PC-3 (cell line): ENCODE measurements at regions not wholly inside any gene's neighbourhood (a gene's known extent, or its start where the extent isn't known, plus 50 kb on each side); places are given as distances from the start of the nearest gene placed in this dataset.

Experiments
- EZH2 ChIP-seq: fragments of 300-600 bp; sonication (generic); IDR thresholded peaks from one replicate; pipeline ENCODE4 v1.6.1; 2017; ENCODE audit warnings: antibody characterized with exemption, mild to moderate bottlenecking, low read length; ENCODE audit not compliant: unreplicated experiment
- EZH2phosphoT487 ChIP-seq: fragments of 300-600 bp; sonication (generic); IDR thresholded peaks from 2 replicates; pipeline ENCODE4 v1.6.1; 2018; ENCODE audit warnings: mild to moderate bottlenecking, antibody characterized with exemption, low read length, borderline replicate concordance
- TF ChIP-seq, protein P1 (sequence below): fragments of 300-600 bp; sonication (generic); conservative IDR thresholded peaks from 2 replicates; pipeline ENCODE4 v1.5.1; 2017; ENCODE audit warnings: antibody characterized with exemption, low read depth, mild to moderate bottlenecking, low read length

GRCh38 chr21:28750565-28750964 is 242.1 kb downstream of the LTN1 start:
- TF ChIP-seq, protein P1, sequence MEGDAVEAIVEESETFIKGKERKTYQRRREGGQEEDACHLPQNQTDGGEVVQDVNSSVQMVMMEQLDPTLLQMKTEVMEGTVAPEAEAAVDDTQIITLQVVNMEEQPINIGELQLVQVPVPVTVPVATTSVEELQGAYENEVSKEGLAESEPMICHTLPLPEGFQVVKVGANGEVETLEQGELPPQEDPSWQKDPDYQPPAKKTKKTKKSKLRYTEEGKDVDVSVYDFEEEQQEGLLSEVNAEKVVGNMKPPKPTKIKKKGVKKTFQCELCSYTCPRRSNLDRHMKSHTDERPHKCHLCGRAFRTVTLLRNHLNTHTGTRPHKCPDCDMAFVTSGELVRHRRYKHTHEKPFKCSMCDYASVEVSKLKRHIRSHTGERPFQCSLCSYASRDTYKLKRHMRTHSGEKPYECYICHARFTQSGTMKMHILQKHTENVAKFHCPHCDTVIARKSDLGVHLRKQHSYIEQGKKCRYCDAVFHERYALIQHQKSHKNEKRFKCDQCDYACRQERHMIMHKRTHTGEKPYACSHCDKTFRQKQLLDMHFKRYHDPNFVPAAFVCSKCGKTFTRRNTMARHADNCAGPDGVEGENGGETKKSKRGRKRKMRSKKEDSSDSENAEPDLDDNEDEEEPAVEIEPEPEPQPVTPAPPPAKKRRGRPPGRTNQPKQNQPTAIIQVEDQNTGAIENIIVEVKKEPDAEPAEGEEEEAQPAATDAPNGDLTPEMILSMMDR = no peak
- TF ChIP-seq EZH2phosphoT487 (no peak), EZH2 (no peak)
